KOPT-K1 (cell line): ENCODE measurements at regions not wholly inside any gene's neighbourhood (a gene's known extent, or its start where the extent isn't known, plus 50 kb on each side); places are given as distances from the start of the nearest gene placed in this dataset.

ENCODE experiments used
- H3K27ac ChIP-seq: fragments of 200-600 bp; sonication (generic); 2 replicates; pipeline ENCODE4 v1.5.1; 2016; ENCODE audit warnings: antibody characterized with exemption, mild to moderate bottlenecking, low read depth, low read length; ENCODE audit not compliant: poor library complexity, severe bottlenecking
- H3K36me3 ChIP-seq: fragments of 200-600 bp; sonication (generic); 2 replicates; pipeline ENCODE4 v1.5.1; 2017; ENCODE audit warnings: antibody characterized with exemption, mild to moderate bottlenecking, low read length, moderate library complexity; ENCODE audit not compliant: insufficient read depth
- H3K9me3 ChIP-seq: fragments of 200-600 bp; sonication (generic); 2 replicates; pipeline ENCODE4 v1.5.1; 2017; ENCODE audit warnings: antibody characterized with exemption, low read length, mild to moderate bottlenecking; ENCODE audit not compliant: insufficient read depth, poor library complexity, severe bottlenecking

DNA sequence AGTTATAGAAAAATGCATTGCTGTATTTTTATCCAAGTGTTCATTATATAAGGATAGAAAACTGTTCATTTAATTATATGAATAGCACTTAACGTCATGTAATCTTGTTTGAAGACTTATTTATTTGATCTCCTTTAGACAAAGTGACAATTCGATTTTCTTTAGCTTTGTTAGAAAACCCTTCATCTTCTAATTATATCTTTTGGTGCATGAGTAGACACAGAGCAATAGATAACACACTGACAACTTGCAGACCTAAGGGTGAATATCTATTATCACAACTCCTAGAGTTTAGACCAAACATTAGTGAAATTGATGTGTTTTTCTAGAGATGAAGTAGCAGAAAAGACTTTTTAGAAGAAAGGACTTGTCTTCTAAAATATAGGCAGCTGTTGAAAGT, 446.4 kb upstream of the SEMA6A start:
- Histone ChIP-seq H3K27ac (no peak overlapping the region), H3K36me3 (no peaks in the 10 kb centered on the region), H3K9me3 (no peaks in the 10 kb centered on the region)

DNA sequence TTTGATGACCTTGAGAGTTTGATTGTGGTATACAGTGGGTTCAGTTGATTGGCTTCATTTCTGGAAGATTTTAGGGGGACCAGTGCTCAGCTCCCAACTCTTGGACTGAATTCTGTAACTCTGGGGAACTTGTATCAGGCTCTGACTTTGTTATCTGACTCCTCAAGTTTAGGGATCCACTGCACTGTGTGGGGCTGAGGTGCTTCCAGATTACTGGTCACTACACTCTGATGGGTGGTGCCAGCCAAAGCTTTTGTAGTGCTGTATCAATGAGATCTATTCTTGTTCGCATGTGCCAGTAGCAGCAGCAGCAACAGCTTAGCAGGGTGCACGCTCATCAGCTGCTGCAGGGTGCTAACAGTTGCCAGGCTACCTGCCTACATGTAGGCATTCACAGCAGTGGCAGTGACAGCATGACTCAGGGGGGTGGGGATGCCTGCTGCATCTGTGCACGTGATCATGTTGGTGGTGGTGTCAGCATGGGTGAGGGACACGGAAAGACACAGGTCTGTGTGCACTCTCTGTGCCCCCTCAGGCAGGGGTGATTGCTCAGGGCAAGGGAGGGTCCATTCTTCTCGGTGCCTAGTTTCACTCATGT, 438.8 kb upstream of the SEMA6A start:
- H3K9me3 ChIP-seq: no peaks in the 10 kb centered on the region
- no peak overlapping the region for H3K27ac ChIP-seq

DNA sequence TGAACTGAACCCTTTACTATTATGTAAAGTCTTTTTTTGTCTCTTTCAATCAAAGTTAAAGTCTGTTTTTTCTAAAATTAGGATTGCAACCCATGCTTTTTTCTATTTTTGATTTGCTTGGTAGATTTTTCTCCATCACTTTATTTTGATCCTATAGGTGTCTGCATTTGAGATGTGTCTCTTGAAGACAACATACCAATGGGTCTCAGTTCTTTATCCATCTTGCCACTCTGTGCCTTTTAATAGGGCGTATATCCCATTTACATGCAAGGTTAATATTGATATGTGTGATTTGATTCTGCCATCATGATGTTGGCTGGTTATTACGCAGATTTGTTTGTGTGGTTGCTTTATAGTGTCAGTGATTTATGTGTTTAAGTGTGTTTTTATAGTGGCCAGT, 436.0 kb upstream of the SEMA6A start:
- Histone ChIP-seq H3K9me3 (no peaks in the 10 kb centered on the region), H3K36me3 (no peaks in the 10 kb centered on the region), H3K27ac (no peak overlapping the region)

More for the DNA sequence above, 438.8 kb upstream of the SEMA6A start:
- no peaks in the 10 kb centered on the region for H3K36me3 ChIP-seq

DNA sequence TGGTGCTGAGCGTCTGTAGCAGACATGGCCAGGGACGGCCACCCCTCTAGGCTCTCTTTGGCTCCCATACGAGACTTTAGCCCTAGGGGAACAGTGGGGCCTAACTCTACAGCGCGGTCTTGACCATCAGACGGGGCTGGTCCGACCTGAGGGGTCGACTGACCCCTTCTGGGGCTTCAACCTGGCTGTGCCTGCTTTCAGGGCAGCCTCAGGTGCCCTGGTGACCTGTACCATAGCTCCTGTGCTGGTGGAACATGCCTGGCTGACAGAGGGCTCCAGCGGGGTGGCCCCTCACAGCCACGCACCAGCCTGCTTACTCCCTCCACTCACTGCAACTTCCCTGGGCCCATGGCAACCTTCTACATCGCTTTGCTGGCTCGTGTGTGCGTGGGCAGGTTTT, 423.4 kb upstream of the SEMA6A start:
- Histone ChIP-seq H3K36me3 (no peaks in the 10 kb centered on the region), H3K27ac (no peak overlapping the region), H3K9me3 (peaks cover 6% of the 10 kb centered on the region)

DNA sequence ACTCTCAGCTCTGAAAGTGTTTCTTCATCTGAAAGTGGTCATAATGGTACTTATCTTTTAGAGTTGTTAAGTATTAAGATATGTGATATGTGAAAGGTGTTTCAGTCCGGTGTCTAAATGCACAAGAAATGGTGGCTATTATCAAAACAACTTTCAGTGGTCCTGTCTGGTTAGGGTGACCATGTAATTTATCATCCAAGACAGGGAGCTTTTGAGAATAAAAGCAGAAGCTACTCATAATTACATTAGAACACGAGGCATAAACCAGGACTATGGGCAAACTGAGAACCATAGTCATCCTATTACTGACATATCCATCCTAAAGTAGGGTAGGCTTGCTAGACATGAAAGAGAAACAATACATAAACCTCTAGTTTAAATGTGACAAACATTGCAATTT, 418.1 kb upstream of the SEMA6A start:
- no peak overlapping the region for H3K27ac ChIP-seq
- H3K9me3 ChIP-seq: peaks cover 1% of the 10 kb centered on the region
- no peaks in the 10 kb centered on the region for H3K36me3 ChIP-seq

DNA sequence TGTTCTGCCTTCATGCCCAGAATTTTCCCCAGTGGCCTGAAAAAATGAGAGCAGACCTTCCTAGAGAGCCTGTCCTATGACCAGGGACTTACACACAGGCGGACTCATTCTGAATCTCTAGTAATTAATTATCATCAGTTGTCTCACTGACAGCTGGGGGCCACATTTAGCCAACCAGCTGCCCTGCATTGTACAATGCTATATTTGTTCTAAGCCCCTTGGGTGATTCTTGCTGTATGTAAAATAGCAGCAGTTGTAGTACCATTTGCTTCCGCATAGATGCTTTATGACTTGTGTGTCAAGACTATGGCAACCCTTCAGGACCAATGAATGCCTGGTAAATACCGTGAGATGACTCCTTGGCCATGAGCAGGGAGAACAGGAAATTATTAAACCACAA, 415.4 kb upstream of the SEMA6A start:
- Histone ChIP-seq H3K36me3 (no peaks in the 10 kb centered on the region), H3K27ac (no peak overlapping the region), H3K9me3 (no peaks in the 10 kb centered on the region)

DNA sequence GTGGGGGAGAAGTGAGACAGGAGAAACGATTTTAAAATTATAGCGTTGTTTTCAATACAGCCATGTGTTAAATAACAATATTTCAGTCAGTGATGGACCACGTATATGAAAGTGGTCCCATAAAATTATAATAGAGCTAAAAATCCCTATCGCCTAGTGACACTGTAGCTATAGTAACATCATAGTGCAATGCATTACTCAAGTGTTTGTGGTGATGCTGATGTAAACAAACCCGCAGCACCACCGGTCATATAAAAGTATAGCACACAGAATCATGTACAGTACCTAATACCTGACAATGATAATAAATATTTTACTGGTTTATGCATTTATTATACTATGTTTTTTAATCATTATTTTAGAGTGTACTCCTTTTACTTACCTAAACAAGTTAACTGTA, 407.4 kb upstream of the SEMA6A start:
- no peak overlapping the region for H3K27ac ChIP-seq
- H3K9me3 ChIP-seq: no peaks in the 10 kb centered on the region
- no peaks in the 10 kb centered on the region for H3K36me3 ChIP-seq

DNA sequence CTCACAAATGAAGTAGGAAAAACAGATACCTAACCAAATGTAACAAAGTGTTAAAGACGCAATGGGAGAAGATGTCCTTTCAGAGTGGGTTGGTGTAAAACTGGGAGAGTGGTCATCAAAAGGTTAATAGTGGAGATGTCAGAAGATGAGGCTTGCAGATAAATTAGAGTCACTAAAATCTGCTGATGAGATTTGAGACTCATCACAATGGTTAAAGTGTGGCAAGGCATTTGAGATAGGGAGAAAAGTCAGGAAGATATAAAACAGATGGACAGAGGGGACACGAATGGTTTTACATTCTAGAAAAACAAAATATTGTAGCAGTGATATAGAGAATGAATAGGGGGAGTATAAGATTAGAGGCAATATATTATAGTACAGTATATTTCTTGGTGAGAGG, 406.0 kb upstream of the SEMA6A start:
- H3K9me3 ChIP-seq: no peaks in the 10 kb centered on the region
- no peak overlapping the region for H3K27ac ChIP-seq
- no peaks in the 10 kb centered on the region for H3K36me3 ChIP-seq

DNA sequence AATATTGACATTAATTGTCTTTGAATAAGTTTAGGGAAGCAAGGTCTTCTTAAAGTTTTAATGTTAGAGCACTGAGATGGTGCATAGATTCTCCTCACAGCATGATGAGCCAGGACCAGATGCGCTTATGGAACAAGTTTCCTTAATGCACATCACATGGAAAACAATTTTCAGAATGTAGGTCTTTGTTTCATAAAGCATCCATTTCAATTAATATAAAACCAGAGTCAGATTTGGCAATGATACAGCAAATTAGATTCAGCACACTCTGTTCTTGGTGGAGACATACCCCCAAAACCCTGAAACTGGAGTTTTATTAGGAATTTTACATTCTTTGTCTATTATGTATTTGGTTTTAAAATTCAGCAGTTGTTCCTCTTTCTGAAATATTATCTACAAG, 402.1 kb upstream of the SEMA6A start:
- Histone ChIP-seq H3K9me3 (no peaks in the 10 kb centered on the region), H3K27ac (no peak overlapping the region)

DNA sequence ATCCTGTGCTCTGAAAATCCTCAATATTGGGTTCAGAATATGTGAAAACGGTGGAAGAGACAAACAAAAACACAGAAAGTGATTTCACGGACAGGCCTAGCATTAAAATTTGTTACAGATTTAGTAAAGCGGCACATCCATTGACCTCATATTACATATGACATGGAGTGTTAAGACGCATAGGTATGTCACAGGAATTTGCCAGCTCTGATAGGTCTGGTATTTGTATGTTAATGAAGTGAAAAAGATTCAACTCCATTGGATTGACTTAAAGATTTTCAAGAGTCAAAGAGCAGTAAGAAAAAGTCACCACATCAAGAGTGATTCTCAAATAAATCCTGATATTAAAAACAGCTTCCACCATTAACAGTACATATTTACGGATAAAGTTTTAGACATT, 396.5 kb upstream of the SEMA6A start:
- Histone ChIP-seq H3K27ac (no peak overlapping the region), H3K9me3 (no peaks in the 10 kb centered on the region), H3K36me3 (no peaks in the 10 kb centered on the region)

More for the DNA sequence above, 402.1 kb upstream of the SEMA6A start:
- no peaks in the 10 kb centered on the region for H3K36me3 ChIP-seq

DNA sequence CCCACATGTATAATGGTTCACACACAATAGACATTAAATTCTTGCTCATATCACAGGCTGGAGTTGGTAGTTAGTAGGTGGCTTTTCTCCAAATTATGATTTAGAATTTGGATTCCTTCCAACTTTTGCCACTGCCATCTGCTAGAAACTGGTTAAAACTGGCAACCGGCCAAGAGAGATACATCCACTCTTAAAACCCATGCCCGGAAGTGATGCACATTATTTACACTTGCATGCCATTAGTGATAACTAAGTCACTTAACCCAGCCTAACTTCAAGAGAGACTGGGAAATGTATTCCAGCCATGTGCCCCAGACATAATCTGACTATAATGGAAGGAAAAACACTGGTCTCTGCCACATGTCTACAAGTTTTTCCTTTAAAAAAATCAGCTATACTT, 395.7 kb upstream of the SEMA6A start:
- H3K9me3 ChIP-seq: no peaks in the 10 kb centered on the region
- no peak overlapping the region for H3K27ac ChIP-seq
- no peaks in the 10 kb centered on the region for H3K36me3 ChIP-seq

DNA sequence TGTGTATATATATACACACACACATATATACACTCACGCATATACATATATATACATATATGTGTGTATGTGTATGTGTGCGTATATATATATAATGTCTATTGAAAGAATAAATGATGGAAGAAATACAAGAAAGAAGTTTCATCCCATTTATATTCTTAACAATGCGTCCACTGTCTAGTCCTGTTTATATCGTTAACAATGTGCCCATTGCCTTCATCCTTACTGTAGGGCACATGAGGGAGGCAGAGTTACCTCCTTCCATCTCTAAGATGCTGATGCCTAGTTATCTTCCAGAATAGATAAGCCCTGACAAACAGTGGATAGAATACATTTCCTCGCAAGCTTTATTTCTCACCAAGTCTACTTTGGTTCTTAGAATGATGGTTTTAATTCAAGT, 389.8 kb upstream of the SEMA6A start:
- Histone ChIP-seq H3K9me3 (no peaks in the 10 kb centered on the region), H3K36me3 (no peaks in the 10 kb centered on the region), H3K27ac (no peak overlapping the region)

DNA sequence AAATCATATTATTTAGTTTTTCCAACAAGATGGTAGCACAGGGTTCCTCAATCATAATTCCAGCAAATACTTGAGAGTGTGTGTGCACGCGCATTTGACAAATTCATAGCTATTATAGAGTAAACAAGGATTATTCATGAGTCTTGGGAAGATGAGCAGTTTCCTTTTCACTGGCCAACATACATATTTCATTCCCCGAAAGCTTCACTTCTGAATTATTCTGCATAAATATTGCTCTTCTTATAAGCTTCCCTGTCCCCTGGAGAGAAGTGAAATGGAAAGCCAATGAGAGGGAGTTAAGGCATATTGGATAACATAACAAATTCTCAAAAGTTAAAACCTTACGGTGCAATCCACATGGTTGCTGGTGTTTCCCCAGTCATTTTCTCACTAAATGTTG, 386.4 kb upstream of the SEMA6A start:
- no peaks in the 10 kb centered on the region for H3K9me3 ChIP-seq
- H3K36me3 ChIP-seq: no peaks in the 10 kb centered on the region
- no peak overlapping the region for H3K27ac ChIP-seq

DNA sequence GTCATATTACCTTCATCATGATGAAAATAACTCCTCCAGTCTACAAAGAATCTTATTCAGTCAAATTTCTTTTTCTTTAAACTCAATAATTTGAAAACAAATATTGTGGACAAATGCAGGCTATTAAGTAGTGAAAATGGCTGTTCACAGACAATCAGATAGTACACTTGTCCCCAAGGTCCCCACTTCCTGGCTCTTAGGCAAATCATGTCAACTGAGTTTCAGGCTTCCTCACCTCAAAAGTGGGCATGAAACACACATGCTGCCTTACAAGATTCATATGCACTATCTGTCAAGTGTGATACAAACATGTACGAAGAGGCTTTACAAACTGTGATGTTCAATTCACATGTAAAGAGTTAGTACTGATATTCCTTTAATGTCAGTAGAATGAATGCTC, 385.2 kb upstream of the SEMA6A start:
- Histone ChIP-seq H3K27ac (no peak overlapping the region), H3K36me3 (no peaks in the 10 kb centered on the region), H3K9me3 (no peaks in the 10 kb centered on the region)

DNA sequence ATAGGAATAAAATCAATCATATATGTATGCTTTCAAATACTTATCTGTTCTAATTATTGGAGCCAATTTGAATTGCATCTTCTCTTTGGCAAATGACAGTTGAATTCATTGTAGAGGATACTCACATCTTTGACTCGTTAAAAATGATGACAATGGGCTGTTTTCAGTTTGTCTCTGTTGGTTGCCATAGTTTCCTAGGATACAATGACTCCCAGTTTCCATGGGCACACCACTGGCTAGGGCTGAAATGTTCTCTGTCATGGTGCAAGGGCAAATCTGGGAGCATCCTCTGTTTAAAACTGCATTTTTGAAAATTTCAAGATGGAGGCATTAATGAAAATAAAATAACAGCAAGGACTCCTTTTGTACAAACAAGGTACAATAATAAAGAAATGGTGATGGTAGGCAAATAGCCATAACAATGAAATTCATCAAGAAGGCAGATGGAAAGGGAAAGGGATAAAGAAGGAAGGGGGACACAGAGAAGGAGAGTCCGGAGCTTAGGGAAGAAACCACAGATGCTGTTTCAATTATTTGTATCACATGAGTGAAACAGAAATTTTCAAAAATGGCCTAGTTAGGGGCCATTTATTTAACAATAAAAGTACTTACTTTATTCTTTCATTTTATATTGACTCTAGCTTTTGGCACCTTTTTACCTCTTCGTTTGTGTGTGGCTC, 378.8 kb upstream of the SEMA6A start:
- H3K9me3 ChIP-seq: no peaks in the 10 kb centered on the region
- no peaks in the 10 kb centered on the region for H3K36me3 ChIP-seq
- H3K27ac ChIP-seq: no peak overlapping the region

DNA sequence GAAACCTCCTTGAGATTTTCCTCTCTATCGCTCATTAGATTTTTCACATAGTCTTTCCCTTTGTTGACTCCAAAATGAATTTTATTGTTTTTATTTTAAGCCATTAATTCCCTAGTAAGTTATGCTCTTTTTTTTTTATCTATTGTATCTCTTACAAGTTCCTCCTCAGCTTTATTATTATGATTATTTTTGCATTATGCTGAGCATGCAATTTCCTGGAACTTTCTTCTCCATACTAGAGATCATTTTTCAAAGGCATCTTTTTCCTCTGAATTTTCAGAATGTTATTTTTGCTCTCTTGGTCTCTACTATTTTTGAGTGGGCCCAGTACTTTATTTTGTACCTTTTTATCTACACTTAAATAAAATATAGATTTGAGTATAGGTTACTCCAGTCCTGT, 376.6 kb upstream of the SEMA6A start:
- H3K9me3 ChIP-seq: no peaks in the 10 kb centered on the region
- no peaks in the 10 kb centered on the region for H3K36me3 ChIP-seq
- no peak overlapping the region for H3K27ac ChIP-seq
